ENCODE measurements at regions not wholly inside any gene's neighbourhood (a gene's known extent, or its start where the extent isn't known, plus 50 kb on each side); places are given as distances from the start of the nearest gene placed in this dataset.

- TF ChIP-seq CTCF (IDR thresholded peaks at IDR 0.05 in 8 of 11, conservative IDR thresholded peaks at IDR 0.05 in 3 of 11) (no peak), POLR2A (IDR thresholded peaks at IDR 0.05) (no peak)
Observed at GRCh38 chr12:23333938-23334337, 615.5 kb downstream of the SOX5 start.

Measured in spleen (tissue), 7 donors.